ENCODE measurements at regions not wholly inside any gene's neighbourhood (a gene's known extent, or its start where the extent isn't known, plus 50 kb on each side); places are given as distances from the start of the nearest gene placed in this dataset.
"Not testable (repeated sequence)": the region's sequence is repeated elsewhere in the genome, so short reads cannot be mapped to it uniquely, and the experiment has no call there.

GRCh38 chr6:119830494-119831295, 481.1 kb upstream of the MAN1A1 start:
- no peak for DNase-seq (ENCODE audit: low spot score in 2 of 2)
- H3K4me3 ChIP-seq, result no peak overlapping the region
- H3K9me3 ChIP-seq, result no peaks in the 10 kb centered on the region
- no peaks in the 10 kb centered on the region for H3K4me1 ChIP-seq
- H3K36me3 ChIP-seq, result no peaks in the 10 kb centered on the region
- intact Hi-C loops (cut with DNase I), result no loop called here
- no peaks in the 10 kb centered on the region for H3K27me3 ChIP-seq
- H3K27ac ChIP-seq, result no peak overlapping the region
- no peak for TF ChIP-seq CTCF (IDR thresholded peaks at IDR 0.05)

GRCh38 chr6:119830069-119830468, 480.5 kb upstream of the MAN1A1 start:
- DNase-seq (ENCODE audit: low spot score in 2 of 2), result no peak
- no peaks in the 10 kb centered on the region for H3K4me1 ChIP-seq
- no peaks in the 10 kb centered on the region for H3K27me3 ChIP-seq
- H3K4me3 ChIP-seq, result no peak overlapping the region
- H3K9me3 ChIP-seq, result no peaks in the 10 kb centered on the region
- H3K27ac ChIP-seq, result no peak overlapping the region
- no peak for TF ChIP-seq CTCF (IDR thresholded peaks at IDR 0.05)
- intact Hi-C loops (cut with DNase I), result no loop called here
- H3K36me3 ChIP-seq, result no peaks in the 10 kb centered on the region

GRCh38 chr6:119829499-119829898, 479.9 kb upstream of the MAN1A1 start:
- H3K4me3 ChIP-seq; DNase-seq (ENCODE audit: low spot score in 2 of 2); H3K9me3 ChIP-seq; H3K36me3 ChIP-seq; H3K4me1 ChIP-seq; H3K27ac ChIP-seq; H3K27me3 ChIP-seq; intact Hi-C loops (cut with DNase I): not testable (repeated sequence)

- Histone ChIP-seq H3K4me3 (no peak overlapping the region), H3K9me3 (no peaks in the 10 kb centered on the region), H3K36me3 (no peaks in the 10 kb centered on the region), H3K27me3 (no peaks in the 10 kb centered on the region), H3K27ac (no peak overlapping the region), H3K4me1 (no peaks in the 10 kb centered on the region)
- no peak for TF ChIP-seq CTCF (IDR thresholded peaks at IDR 0.05)
- intact Hi-C loops (cut with DNase I), result no loop called here
- DNase-seq (ENCODE audit: low spot score in 2 of 2), result no peak
Observed at GRCh38 chr6:119829006-119829405, 479.4 kb upstream of the MAN1A1 start.

- Histone ChIP-seq H3K9me3 (no peaks in the 10 kb centered on the region), H3K27ac (no peak overlapping the region), H3K27me3 (no peaks in the 10 kb centered on the region), H3K4me3 (no peak overlapping the region), H3K4me1 (no peaks in the 10 kb centered on the region), H3K36me3 (no peaks in the 10 kb centered on the region)
- no peak for DNase-seq (ENCODE audit: low spot score in 2 of 2)
- TF ChIP-seq CTCF (IDR thresholded peaks at IDR 0.05), result no peak
- intact Hi-C loops (cut with DNase I), result no loop called here
Observed at GRCh38 chr6:119821380-119821779, 471.8 kb upstream of the MAN1A1 start.

GRCh38 chr6:119818876-119819275, 469.3 kb upstream of the MAN1A1 start:
- H3K36me3 ChIP-seq, result no peaks in the 10 kb centered on the region
- no peak overlapping the region for H3K27ac ChIP-seq
- no peak for TF ChIP-seq CTCF (IDR thresholded peaks at IDR 0.05)
- H3K27me3 ChIP-seq, result no peaks in the 10 kb centered on the region
- H3K4me3 ChIP-seq, result no peak overlapping the region
- DNase-seq (ENCODE audit: low spot score in 2 of 2), result no peak
- intact Hi-C loops (cut with DNase I), result no loop called here
- H3K4me1 ChIP-seq, result no peaks in the 10 kb centered on the region
- no peaks in the 10 kb centered on the region for H3K9me3 ChIP-seq

Measured in ascending aorta (tissue), 2 donors.